ENCODE measurements at regions not wholly inside any gene's neighbourhood (a gene's known extent, or its start where the extent isn't known, plus 50 kb on each side); places are given as distances from the start of the nearest gene placed in this dataset.
A peak's percentile ranks its signal among the peaks of the same experiment; 100 is the strongest.
"Not testable (repeated sequence)": the region's sequence is repeated elsewhere in the genome, so short reads cannot be mapped to it uniquely, and the experiment has no call there.

DNA sequence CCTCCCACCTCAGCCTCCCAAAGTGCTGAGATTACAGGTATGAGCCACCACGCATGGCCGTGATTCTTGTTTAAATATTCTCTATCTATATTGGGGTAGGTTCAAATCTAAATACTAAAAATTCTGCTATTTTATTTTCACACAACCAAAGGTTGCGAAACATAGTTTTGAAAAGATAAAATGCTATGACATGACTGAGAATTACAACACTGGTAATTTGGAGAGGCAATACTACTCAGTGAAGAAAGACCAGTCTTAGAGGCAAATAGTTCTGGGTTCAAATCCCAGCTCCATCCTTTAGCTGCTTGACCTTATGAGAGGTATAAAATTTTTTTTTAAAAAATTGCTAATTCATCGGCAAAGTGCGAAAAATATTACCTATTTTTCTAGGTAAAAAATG, 137.0 kb upstream of the PREP start:
- no peak for DNase-seq (ENCODE audit: low read depth)

DNA sequence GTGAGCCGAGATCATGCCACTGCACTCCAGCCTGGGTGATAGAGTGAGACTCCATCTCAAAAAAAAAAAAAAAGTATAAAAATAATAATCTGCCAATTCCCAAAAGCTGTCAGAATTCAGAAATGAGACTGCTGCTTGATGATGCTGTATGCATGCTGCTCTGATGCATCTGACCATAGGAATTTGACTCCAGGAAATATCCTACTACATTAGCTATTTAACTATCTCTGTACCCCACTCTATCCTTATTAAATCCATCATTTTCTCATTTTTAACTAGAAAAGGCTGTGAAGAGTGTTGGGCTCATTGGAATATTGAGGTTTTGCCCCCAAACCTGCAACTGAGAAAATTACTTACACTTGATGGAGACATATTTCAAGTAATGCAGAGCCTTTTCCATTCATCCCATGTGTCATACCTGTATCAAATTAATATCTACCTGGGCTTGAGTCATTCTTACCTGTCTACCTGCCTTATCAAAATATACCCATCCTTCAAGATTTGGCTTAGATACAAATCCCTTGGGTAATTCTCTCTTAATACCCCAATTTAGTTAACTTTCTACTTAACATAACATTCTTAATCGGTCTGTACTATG, 135.2 kb upstream of the PREP start:
- DNase-seq (ENCODE audit: low read depth) = no peak

DNA sequence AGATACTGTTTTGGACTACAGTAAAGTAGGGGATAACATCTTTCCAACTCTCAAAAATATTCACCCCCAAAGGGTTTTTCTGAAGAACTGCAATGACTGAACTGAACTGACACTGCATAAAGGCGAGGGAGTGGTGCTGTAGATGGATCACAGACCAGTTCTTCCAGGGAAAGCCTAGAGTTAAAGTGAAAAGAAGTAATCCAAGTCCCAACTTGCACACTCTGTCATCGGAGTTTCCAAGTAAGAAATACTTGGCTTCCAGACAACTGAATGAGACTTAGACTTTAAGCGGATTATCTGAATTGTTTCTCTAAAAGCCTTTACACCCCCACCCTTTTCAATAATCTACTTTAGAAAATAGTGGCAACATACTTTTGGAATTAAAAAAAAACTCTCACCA, 134.1 kb upstream of the PREP start:
- DNase-seq (ENCODE audit: low read depth) = no peak

DNA sequence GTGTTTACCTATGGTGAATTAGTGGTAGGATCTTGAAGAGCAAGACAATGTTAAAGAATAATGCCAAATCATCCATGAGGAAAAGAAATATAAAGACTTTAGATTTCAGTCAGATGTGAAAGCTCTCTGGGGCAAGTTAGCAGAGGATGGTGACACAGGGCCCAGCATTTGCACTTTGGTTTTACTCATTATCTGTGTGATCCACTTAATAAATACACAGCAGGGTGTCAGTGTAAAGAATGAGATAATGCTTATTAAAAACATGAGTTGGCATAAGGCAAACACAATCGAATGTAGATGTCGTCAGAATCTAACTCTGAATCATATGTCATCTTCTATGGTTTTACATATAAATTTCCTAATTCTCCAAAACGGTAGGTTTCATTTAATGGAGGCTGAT, 130.4 kb upstream of the PREP start:
- no peak for DNase-seq (ENCODE audit: low read depth)

DNA sequence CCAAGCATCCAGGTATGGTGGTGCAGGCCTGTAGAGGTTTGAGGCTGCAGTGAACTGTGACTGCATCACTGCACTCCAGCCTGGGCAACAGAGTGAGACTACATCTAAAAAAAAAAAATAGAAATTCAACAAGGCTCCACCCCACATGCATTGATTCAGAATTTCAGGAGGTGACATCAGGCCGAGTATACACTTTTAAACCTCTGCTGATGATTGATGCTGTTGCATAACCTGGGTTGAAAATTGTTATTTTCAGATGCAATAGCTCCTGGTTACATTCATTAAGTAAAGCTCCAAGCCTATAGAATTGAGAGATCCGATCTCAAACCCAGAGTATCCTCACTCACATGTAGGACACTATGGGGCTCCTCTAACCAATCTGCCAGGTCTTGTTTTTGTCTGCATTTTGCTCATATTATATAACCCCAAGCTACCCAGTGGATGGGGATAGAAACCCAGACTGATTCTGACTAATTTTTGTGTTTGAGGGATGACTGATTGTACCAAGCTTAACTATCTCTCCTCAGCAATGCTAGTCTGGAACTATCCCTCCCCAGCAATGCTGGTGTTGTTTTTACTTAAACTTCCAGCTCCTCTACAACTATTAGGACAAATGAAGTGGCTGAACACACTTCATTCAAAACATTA, 123.5 kb upstream of the PREP start:
- DNase-seq (ENCODE audit: low read depth) = no peak

DNA sequence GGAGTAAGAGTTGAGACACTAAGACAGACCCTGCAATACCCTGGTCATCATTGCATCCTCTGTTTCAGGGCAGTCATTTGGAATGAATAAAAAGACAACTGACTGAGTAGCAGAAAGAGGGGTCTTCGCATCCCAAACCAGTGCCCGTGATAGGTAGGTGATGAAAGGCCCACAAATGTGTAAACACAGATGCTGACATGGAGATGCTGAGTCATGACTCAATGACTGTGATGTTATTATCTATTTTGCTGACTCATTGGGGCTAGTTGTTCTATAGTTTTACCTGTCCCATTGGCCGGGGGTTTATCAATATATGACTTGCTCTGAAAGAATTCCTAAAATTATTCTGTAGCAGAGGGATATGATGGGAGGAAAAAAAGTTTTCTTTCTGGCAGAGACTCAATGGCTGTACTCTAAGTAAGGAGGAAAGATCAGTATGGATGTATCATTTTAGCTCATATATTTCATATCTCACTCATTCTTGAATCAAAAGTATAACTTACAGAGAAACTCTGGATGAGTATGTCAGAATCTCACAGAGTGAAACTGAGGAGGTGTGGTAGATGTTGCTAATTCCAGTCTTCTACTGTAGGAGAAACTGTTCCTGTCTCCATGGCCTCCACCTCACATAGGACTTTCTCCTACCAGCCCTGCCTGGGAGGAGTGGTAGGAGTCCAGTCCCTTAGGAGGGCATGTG, 119.9 kb upstream of the PREP start:
- DNase-seq (ENCODE audit: low read depth) = peak; percentile 59

DNA sequence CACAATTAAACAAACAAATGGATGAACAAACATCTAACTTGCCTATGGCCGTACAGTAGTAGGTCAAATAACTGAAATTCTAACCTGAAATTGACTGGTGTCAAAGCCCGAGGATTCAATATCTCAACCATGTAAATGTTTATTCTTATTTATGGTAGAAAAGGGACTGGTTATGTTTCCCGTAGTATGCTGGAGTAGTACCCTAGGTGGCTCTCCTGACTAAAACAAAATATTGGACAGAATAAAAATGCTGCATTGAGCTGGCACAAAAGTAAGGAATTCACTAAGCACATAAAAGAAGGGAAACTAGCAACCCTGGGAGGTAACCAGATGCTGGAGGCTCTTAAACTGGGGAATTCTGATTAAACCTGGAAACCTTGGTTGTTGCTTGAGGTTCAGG, 117.1 kb upstream of the PREP start:
- peak; percentile 69 for DNase-seq (ENCODE audit: low read depth)

DNA sequence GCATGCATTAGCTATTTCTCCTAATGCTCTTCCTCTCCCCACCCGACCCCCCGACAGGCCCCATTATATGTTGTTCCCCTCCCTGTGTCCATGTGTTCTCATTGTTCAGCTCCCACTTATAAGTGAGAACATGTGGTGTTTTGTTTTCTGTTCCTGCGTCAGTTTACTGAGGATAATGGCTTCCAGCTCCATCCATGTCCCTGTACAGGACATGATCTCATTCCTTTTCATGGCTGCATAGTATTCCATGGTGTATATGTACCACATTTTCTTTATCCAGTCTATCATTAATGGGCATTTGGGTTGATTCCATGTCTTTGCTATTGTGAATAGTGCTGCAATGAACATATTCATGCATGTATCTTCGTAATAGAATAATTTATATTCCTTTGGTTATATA, 116.1 kb upstream of the PREP start:
- not testable (repeated sequence) for DNase-seq (ENCODE audit: low read depth)

DNA sequence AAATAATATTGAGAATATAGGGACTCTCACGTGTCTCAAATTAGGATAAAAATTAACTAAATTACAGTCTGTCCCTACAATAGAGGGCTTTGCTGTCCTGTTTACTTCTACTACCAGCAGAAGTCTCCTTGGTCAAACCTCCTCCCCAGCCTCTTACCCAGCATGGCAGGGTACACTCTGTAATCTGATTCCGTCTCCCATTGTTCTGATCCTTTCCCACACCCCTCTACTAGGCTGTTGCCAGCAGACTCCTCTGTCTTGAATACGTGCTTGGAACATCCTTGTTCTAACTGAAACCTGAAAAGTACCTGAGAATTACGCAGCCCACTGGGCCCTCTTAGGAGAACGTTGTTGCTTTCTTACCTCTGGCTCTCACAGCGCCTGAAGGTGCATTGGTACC, 112.2 kb upstream of the PREP start:
- no peak for DNase-seq (ENCODE audit: low read depth)

DNA sequence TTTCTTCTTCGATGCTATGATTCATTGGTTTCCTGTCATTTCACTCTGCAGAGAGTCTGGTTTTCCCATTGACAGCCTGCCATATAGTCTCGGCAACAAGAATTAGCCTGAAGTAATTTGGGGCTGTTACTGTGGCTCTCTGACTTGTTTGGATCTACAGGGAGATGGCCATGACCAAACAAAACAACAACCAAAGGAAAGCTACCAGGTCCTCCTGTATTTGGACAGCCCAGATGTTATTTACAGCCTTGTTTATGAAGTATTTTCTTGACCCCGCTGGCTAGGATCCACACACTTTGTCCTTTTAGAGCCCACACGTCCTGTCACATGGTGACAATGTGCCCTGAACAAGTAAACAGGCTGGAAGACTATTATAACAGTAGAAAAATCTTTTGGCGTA, 111.4 kb upstream of the PREP start:
- peak; percentile 61 for DNase-seq (ENCODE audit: low read depth)

DNA sequence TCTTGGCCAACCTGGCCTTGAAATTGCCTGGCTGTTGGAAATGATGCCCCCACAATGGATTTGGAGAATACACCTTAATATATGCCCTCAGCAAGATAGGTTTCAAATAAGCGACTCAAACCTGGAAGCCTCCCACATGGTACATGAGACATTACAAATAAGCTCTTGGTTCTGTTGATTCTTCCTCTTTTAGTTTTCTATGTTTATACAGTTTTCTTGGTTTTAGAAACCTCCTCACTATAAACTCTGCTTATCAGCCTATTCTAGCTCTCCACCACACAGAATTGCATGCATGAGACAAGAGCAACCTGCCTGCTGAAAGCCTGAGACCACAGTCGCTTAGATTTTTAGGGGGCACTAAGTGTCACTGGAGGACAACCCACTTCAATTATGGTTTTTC, 108.8 kb upstream of the PREP start:
- no peak for DNase-seq (ENCODE audit: low read depth)

DNA sequence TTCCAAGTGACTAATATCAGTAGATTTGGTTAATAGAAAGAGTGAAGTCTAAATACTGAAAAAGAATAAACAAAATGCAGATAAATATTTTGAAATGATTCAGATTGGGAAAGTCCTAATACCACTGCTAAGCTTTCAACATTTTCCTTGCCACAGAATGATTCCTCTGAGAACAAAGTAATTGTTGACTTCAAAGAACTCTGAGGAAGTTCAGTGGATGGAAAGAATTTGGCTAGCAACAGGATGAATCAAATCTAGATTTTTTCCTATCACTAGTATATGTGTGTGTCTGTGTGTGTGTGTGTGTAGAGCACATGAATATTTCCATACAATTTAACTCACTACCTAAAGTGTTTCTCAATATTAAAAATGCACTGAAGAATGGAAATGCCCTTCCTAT, 107.9 kb upstream of the PREP start:
- peak; percentile 33 for DNase-seq (ENCODE audit: low read depth)

DNA sequence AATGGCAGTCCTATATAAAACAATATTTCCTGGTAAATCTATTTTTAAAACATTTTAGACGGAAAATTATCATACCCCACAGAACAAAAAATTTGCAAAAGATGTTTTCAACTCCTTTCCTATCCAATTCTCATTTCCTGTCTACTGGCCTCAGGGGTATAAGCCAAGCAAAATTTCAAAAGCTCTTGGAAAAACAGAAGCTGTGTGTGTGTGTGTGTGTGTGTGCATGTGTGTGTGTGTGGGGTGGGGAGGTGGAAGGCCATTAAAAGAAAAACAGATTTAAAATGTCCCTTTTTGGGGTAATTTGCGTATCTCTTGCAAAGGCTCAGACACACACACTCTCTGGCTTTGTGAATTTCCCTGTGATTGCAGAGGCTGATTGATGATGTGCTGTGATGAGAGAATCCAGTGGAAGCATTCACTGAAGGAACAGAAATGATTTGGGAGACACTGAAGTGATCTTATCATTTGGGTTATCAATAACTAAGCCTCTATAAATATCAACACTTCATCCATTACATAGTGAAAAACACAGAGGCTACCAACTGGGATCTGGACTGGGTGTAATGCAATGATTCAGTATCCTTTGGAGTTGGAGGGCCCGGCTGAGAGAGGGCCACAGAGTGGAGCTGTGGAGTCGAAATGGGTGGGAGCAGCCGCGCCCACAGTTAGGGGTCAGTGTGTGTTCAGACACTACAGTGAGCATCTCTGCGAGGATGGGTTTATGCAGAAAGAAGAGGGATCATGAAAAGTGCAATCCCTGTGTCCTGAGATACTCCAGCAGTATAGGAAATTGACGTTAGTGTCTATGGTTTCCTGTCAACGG, 106.8 kb upstream of the PREP start:
- no peak for DNase-seq (ENCODE audit: low read depth)

DNA sequence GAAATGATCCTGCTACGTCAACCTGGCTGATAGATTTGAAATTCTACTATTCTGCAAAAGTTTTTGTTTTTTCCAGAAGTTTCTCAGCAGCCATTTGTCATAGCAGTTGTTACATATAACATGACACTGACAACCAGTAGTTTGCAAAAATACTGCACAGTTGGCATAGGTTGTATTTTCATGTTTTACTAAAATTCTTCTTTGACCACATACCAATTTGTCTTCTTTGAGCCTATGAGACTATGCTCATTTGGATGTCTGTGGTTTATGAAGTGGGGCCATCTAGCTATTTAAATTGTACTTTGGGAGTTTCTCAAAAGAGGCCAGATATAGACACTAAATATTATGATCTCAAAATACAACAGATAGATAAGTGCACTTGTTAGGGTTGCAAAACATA, 104.9 kb upstream of the PREP start:
- peak; percentile 52 for DNase-seq (ENCODE audit: low read depth)

DNA sequence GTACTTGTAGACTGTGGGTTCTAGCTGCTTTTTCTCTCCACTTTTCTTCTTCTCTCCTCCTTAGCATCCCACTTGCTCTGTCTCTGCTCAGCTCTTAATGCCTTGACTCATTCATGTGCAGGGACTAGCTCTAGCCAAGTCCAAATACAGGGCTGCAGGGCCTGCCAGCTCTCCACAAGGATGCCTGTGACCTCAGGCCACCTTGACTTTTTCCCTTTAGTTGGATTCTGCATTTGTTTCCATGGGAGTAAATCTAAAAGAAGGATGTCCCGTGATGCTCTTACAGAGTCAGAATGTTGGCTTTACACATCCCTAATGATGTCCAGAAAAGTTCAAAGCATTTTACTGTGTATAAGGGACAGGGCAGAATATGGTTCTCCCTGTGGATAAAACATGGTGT, 101.8 kb upstream of the PREP start:
- no peak for DNase-seq (ENCODE audit: low read depth)

DNA sequence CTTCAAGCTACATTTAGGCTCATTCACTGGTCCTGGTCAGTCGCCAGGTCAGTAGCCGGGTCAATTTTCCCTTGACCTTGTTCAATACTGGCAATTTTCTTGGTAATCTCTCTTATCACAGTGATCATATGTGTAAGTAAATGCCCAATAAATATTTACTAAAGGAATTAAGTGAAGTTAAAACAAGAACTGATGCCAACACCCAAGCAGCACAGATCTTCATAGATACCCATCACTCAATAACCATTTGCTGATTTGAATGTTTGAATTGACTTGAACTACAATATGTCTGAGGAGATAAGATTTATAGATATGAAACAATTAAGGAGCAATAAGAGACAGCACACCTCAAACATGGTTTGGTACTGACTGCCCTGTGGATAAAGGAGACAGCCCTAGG, 100.8 kb upstream of the PREP start:
- DNase-seq (ENCODE audit: low read depth) = no peak

DNA sequence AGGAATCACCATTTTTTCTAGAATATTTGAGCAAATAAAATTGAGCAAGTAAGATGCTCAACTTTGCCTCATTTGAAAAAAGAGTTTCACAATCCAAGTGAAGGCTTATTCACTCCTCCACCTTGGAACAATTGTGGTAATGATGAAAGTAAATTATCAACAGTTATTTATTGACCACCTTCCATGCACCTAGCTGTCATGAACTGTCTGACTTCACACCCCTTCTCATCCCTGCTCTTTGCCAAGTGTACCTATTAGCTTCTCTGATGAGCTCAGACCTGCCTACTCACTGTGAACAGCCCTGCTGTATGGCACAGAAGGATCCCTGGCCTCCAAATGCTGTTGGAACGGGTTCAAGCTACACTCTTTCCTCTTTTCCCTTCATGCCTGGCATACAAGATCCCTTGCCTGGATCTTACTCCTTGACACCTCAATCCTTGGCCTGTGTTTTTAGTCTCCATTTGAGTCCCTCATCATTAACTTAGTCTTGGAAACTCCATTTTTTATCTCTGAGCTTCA, 99.0 kb upstream of the PREP start:
- no peak for DNase-seq (ENCODE audit: low read depth)

DNA sequence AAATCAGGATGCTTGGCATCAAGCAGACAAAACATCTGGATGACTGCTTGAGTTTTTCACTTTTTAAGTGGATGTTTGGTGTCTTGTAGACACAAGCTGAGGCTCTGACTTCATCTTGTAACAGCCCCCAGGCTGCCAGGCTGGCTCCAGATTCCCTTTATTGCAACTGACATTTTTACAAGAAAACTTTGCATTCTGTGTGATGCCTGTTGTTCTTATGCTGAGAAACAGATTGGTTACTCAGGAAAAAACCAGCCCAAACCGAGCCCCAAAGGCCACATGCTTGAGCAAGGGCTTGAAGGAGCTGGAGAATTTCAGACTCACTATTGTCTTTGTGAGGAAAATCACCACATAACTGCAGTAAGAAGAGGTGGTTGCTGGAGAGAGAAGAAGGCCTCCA, 98.4 kb upstream of the PREP start:
- DNase-seq (ENCODE audit: low read depth) = no peak

DNA sequence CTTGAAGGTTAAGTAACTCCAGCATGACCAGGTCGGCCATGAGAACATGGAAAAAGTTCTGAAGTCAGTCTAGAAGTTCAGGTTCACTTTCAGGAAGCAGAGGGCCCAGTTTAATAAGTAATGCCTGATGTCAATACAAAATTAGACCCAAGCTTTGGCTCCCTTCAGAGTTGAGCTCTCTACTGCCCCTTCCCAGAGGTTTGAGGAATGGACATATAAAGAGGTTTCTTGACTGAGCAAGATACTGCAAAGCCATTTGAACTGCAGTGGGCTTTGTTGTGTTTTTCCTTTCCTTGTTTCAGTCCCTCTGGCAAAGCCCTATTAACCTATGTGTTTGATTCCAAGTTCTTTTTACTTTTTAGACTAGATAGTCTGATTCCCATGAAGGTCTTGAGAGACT, 97.8 kb upstream of the PREP start:
- DNase-seq (ENCODE audit: low read depth) = no peak

DNA sequence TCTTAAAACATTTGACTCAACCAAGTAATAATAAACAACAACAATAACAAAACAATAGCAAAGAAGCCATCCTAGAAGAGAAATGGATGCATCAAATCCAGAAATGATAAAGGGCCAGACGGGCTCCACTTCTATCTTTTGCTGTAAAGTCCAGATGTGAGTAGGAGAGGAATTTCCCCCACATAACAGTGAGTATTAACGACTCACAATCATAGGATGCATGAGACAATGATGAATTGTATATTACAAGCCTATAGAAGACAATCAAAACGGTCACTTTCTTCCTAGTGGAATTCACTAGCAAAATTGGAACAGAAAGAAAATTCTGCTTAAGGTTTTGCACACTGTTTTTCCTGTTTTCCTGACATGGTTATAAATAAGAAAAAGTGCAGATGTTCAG, 97.0 kb upstream of the PREP start:
- no peak for DNase-seq (ENCODE audit: low read depth)

DNA sequence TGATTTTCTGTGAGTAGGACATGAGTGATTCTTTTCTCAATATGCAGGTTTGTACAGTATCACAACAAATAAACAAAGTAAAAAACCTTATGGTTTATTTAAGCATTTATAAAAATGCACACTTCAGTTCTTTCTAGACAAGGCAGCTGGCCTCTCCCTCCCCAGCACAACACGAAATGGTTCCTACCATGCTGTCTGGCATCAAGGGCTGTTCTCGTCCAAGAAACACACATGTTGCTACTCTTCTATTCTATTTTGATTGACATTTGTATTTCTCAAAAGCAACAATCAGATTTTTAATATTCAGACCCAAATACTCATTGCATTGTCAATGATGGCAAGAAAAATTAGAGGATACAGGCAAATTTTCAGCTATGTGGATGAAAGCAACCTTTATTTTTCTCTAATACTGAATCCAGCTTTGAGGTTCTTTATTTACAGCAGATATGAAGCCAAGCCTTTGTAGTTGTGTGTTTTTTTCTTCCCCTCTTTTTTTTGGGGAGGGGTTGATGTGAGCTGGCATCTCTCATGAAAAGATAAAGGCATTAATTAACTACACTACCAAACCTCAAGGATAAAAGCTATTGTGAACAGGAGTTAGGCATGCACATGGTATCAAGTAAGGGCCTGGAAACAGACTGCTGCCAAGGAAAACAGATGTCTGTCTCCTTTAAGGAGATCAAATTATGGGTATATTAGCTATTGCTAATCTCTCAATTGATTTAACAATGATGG, 96.4 kb upstream of the PREP start:
- no peak for DNase-seq (ENCODE audit: low read depth)

DNA sequence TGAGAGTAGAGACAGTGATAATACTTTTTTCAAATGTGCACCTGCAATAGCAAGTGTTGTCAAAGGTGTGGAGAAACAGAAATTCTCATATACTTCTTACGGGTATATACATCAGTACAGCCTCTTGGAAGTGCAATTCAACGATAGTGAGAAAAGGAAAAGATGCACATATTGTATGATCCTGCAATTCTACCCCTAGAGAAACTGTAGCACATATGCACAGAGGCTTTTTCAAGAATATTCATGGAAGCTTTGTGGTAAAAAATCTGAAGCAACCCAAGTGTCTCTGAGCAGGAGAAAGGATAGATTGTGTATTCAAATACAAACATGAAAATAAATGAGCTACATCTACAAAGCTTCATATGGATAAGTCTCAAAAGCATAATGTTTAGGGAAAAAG, 94.7 kb upstream of the PREP start:
- no peak for DNase-seq (ENCODE audit: low read depth)
